GM18505 (cell line): ENCODE measurements at regions not wholly inside any gene's neighbourhood (a gene's known extent, or its start where the extent isn't known, plus 50 kb on each side); places are given as distances from the start of the nearest gene placed in this dataset.

Experiments
- ATAC-seq: cut with Tn5 transposase; IDR thresholded peaks from one replicate; pipeline ENCODE4 v1.9.1; 2021; ENCODE audit not compliant: unreplicated experiment
- POLR2A ChIP-seq: IDR thresholded peaks from 4 replicates; pipeline ENCODE4 v1.6.1; 2011; ENCODE audit warnings: borderline replicate concordance; ENCODE audit not compliant: insufficient read depth, insufficient read length; ENCODE audit errors: extremely low read depth

DNA sequence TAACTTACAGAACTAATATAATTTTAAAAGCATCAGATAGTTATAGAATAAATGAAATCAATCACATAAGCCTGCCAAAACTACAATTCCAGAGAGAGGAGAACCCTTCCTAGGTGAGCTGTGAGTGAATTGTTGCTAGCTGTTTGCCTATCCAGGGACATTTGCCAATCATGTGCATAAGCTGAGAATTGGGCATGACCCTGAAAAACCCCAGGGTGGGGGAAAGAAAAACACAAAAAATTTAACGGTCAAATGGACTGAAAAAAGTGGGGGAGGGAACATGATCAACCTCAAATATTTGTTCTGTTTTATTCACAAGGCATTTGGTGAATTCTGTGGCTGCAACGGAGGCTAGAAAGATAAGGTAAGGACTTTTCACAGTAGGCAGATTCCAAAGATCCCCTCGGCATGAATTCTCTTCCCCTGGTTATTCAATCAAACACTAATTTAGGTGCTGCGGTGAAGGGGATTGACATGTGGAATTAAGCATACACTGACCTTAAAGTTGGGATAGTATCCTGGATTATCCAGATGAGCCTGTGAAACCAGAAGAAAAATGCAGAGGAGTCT, 203.9 kb upstream of the RGPD4 start:
- ATAC-seq = no peak
- no peak for TF ChIP-seq POLR2A

- no peak for ATAC-seq
- TF ChIP-seq POLR2A = no peak
These were observed 200.7 kb upstream of the RGPD4 start for GRCh38 chr2:107625982-107626381.

GRCh38 chr2:107627164-107627563, 199.5 kb upstream of the RGPD4 start:
- TF ChIP-seq POLR2A = no peak
- no peak for ATAC-seq

GRCh38 chr2:107627926-107628325, 198.8 kb upstream of the RGPD4 start:
- ATAC-seq = no peak
- no peak for TF ChIP-seq POLR2A

GRCh38 chr2:107633580-107634147, 193.0 kb upstream of the RGPD4 start:
- no peak for TF ChIP-seq POLR2A
- ATAC-seq = no peak

DNA sequence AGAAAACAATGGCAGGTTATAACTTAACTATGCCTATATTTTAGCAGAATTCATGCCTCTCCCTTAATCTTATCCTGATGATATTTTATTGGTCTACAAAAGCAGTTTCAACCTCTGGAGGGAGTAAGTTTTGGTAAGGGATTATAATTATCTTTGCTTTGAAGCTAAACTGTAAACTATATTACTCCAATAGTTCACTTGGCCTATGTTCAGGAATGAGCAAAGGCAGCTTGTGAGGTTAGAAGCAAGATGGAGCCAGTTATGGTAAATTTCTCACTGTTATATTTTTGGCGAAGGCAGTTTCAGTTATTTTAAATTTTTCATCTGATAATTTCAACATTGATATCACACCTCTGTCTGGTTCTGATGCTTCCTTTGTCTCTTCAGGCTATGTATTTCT, 192.5 kb upstream of the RGPD4 start:
- no peak for TF ChIP-seq POLR2A
- no peak for ATAC-seq

GRCh38 chr2:107635883-107636282, 190.8 kb upstream of the RGPD4 start:
- ATAC-seq = no peak
- TF ChIP-seq POLR2A = no peak

- no peak for ATAC-seq
- no peak for TF ChIP-seq POLR2A
These were observed 181.1 kb upstream of the RGPD4 start for GRCh38 chr2:107645586-107645985.

DNA sequence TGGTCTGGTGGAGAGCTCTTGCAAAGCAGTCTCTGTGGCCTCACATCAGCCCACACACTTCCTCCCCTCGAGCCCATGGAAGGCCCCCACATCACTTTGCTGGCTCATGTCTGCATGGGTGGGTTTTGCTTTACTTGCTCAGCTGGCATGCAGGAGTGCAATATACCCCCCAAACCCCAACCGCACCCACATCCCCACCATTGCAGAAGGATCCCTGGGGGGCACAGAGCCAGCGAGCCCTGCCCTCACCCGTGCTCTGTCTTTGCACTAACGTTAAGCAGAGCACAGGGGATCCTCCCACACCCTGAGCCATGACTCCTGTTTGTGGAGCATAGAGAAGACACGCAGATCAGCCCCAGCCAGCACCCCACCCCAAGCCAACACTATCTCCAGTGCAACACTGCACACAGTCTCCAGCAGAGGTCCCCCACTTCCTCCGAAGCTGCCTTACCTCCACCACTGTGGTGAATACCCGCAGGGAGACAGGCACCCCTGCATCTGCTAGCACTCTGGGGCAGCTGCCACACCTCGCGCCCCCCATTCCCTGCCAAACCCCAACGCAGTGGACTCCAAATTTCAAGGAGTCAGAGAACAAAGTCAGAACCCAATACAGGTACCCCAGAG, 177.8 kb upstream of the RGPD4 start:
- no peak for ATAC-seq
- TF ChIP-seq POLR2A = no peak

- no peak for ATAC-seq
- TF ChIP-seq POLR2A = no peak
These were observed 169.6 kb upstream of the RGPD4 start for GRCh38 chr2:107657049-107657448.

GRCh38 chr2:107663632-107664031, 163.1 kb upstream of the RGPD4 start:
- no peak for ATAC-seq
- TF ChIP-seq POLR2A = no peak

DNA sequence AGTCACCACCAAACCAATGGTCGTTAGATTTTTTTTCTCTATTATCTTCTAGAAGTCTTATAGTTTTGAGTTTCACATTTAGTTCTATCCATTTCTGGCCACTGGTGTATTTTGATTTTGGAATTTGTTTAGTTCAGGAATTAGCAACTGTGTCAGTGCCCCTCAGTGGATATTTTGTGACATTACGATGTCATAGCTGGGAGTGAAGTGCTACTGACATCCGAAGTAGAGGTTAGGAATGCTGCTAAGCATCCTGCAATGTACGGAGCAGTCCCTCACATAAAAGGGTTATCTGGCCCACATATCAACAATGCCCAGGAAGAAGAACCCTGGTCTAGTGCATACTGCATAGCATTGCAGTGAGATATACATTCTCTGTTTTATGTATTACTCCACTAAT, 157.4 kb upstream of the RGPD4 start:
- no peak for ATAC-seq
- TF ChIP-seq POLR2A = no peak

DNA sequence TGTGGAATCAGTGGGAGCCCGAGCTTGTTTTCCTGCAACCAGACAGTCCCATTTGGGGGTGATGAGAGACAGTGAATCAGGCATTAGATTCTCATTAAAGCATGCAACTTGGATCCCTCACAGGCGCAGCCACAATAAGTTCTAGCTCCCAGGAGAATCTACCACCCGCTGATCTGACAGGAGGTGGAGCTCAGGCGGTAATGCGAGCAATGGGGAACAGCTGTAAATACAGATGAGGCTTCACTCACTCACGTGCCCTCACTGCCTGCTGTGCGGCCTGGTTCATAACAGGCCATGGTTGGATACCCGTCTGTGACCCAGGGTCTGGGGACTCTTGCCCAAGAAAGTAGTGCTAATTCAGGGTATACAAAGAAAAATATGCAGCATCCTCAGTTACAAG, 144.8 kb upstream of the RGPD4 start:
- ATAC-seq = no peak
- no peak for TF ChIP-seq POLR2A

- ATAC-seq = no peak
- TF ChIP-seq POLR2A = no peak
These were observed 142.3 kb upstream of the RGPD4 start for GRCh38 chr2:107684421-107684820.

DNA sequence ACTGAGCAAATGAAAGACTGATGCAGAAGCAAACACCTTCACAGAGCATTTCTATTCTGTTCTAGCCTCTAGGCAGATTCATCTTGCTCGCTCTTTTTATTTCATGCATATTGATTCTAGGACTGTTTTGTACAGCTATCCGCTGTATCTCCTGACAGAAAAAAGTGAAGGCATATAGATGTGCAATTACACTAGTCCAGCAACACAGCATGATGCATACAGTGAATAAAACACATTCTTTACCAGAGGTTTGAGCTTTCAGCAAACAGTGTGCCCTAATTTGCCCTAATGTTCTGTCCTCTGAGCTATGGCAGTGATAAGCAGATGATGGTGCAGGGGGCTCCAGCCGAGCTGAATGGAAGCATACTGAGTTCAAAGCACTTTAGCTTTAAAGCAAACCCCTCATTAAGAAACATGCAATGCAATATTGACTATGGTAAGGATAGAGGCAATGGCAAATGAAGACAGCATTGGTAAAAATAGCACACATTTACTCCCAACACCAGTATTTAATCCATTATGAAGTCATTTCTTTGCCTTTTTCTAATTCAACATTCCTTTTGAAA, 141.2 kb upstream of the RGPD4 start:
- ATAC-seq = no peak
- TF ChIP-seq POLR2A = no peak

DNA sequence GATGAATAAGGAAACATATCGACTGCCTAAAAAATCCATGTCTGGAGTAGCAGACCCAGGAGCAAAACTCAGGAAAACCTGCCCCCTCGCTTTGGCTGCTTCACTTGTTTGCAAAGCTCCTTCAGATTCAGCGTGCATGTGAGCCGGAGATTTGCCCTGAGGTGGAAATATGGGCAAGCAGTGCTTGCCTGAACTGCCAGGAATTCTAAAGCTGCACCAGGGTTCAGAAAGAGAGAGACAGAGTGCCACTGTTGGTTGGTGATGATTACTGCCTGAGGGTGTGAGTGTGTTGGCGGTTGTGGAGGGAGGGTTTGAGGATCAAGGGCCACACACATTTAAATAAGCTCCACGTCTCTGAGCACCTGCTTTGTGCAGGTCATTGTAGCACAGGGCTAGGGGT, 139.6 kb upstream of the RGPD4 start:
- no peak for TF ChIP-seq POLR2A
- no peak for ATAC-seq
